GM23338 (cell line): ENCODE measurements at regions not wholly inside any gene's neighbourhood (a gene's known extent, or its start where the extent isn't known, plus 50 kb on each side); places are given as distances from the start of the nearest gene placed in this dataset.
A peak's percentile ranks its signal among the peaks of the same experiment; 100 is the strongest.

Experiments used
- ATAC-seq: fragments of 200-7000 bp; cut with Tn5 transposase; 3 replicates; pipeline ENCODE4 v1.9.1; 2020
- DNase-seq: peaks from one replicate; pipeline ENCODE4 v3.0.0-alpha.2; 2015; ENCODE audit warnings: low spot score
- H2AFZ ChIP-seq: fragments of 200-600 bp; sonication (generic); 2 replicates; pipeline ENCODE4 v1.8.0; 2016; ENCODE audit warnings: antibody characterized with exemption, mild to moderate bottlenecking, moderate library complexity
- H3F3A ChIP-seq: fragments of 200-600 bp; sonication (generic); replicated peaks from 2 replicates; pipeline ENCODE4 v1.8.0; 2017; ENCODE audit warnings: antibody characterized with exemption, mixed run types, low read depth
- H3K27ac ChIP-seq: fragments of 200-600 bp; sonication (generic); 2 replicates; pipeline ENCODE4 v1.6.1; 2016; ENCODE audit warnings: low read depth
- H3K27me3 ChIP-seq: fragments of 200-600 bp; sonication (generic); 2 replicates; pipeline ENCODE4 v1.8.0; 2016; ENCODE audit warnings: mild to moderate bottlenecking, mixed run types, moderate library complexity; ENCODE audit not compliant: insufficient read depth
- H3K36me3 ChIP-seq: fragments of 200-600 bp; sonication (generic); 2 replicates; pipeline ENCODE4 v1.8.0; 2016; ENCODE audit warnings: mild to moderate bottlenecking; ENCODE audit not compliant: insufficient read depth
- H3K4me1 ChIP-seq: fragments of 200-600 bp; sonication (generic); 2 replicates; pipeline ENCODE4 v1.8.0; 2016; ENCODE audit warnings: mild to moderate bottlenecking, moderate library complexity; ENCODE audit not compliant: insufficient read depth
- H3K4me2 ChIP-seq: fragments of 200-600 bp; sonication (generic); 2 replicates; pipeline ENCODE4 v1.7.1; 2017; ENCODE audit warnings: mixed run types
- H3K4me3 ChIP-seq: fragments of 200-600 bp; sonication (generic); 2 replicates; pipeline ENCODE4 v1.6.1; 2016; ENCODE audit warnings: mixed run types
- H3K79me2 ChIP-seq: fragments of 200-600 bp; sonication (generic); replicated peaks from 2 replicates; pipeline ENCODE4 v1.8.0; 2017; ENCODE audit warnings: mild to moderate bottlenecking; ENCODE audit not compliant: insufficient read depth
- H3K9me2 ChIP-seq: fragments of 200-600 bp; sonication (generic); 2 replicates; pipeline ENCODE4 v1.8.0; 2017; ENCODE audit not compliant: insufficient read depth
- H4K20me1 ChIP-seq: fragments of 200-600 bp; sonication (generic); replicated peaks from 2 replicates; pipeline ENCODE4 v1.8.0; 2017; ENCODE audit warnings: mild to moderate bottlenecking; ENCODE audit not compliant: insufficient read depth
- H3K27ac Mint-ChIP-seq: 2 replicates; pipeline ENCODE4 v1.8.0; 2020; ENCODE audit warnings: inconsistent platforms, mild to moderate bottlenecking, moderate library complexity, mixed read lengths
- H3K27me3 Mint-ChIP-seq: 3 replicates; pipeline ENCODE4 v1.8.0; 2022; ENCODE audit warnings: low read depth, mild to moderate bottlenecking, moderate library complexity, mixed read lengths, inconsistent platforms; ENCODE audit not compliant: insufficient read depth, poor library complexity
- H3K36me3 Mint-ChIP-seq: 3 replicates; pipeline ENCODE4 v1.8.0; 2021; ENCODE audit warnings: low read depth, mild to moderate bottlenecking, inconsistent platforms, moderate library complexity, mixed read lengths
- H3K4me1 Mint-ChIP-seq: 3 replicates; pipeline ENCODE4 v1.8.0; 2020; ENCODE audit warnings: mild to moderate bottlenecking, inconsistent platforms, mixed read lengths
- H3K4me3 Mint-ChIP-seq: 3 replicates; pipeline ENCODE4 v1.8.0; 2021; ENCODE audit warnings: moderate library complexity, mild to moderate bottlenecking, inconsistent platforms, mixed read lengths
- H3K9me3 Mint-ChIP-seq: 3 replicates; pipeline ENCODE4 v1.8.0; 2020; ENCODE audit warnings: moderate library complexity, mild to moderate bottlenecking, inconsistent platforms, mixed read lengths
- CREB1 ChIP-seq: fragments of 250-450 bp; sonication (Bioruptor Pico); IDR thresholded peaks from 2 replicates; pipeline ENCODE4 v1.5.0; 2020; ENCODE audit warnings: low read depth, mild to moderate bottlenecking, moderate library complexity
- CTCF ChIP-seq, 2 experiments: fragments of 200-600 bp in 1 of 2; sonication (generic) in 1 of 2; conservative IDR thresholded peaks; 2 replicates each; pipeline versions ENCODE4 v1.5.1 to v1.6.1; 2016 to 2017; ENCODE audit warnings: antibody characterized with exemption in 2 of 2, low read depth in 2 of 2, mild to moderate bottlenecking in 2 of 2, moderate library complexity in 1 of 2
- NANOG ChIP-seq: IDR thresholded peaks from 2 replicates; pipeline ENCODE4 v1.6.1; 2016; ENCODE audit warnings: antibody characterized with exemption, borderline replicate concordance
- REST ChIP-seq: IDR thresholded peaks from one replicate; pipeline ENCODE4 v1.6.1; 2018; ENCODE audit warnings: antibody characterized with exemption; ENCODE audit not compliant: unreplicated experiment
- STAT1 ChIP-seq: IDR thresholded peaks from one replicate; pipeline ENCODE4 v1.6.1; 2016; ENCODE audit warnings: antibody characterized with exemption; ENCODE audit not compliant: unreplicated experiment
- ZNF114 ChIP-seq: fragments of 250-450 bp; sonication (Bioruptor Pico); IDR thresholded peaks from 2 replicates; pipeline ENCODE4 v1.5.0; 2020; ENCODE audit warnings: mild to moderate bottlenecking, moderate library complexity
- ZNF331 ChIP-seq: fragments of 250-450 bp; sonication (Bioruptor Pico); IDR thresholded peaks from 2 replicates; pipeline ENCODE4 v1.5.0; 2020; ENCODE audit warnings: low read depth, mild to moderate bottlenecking, moderate library complexity

GRCh38 chr17:77461277-77462057 is 320.7 kb downstream of the SEC14L1 start:
- peak overlapping the region; percentile 25 for H3K27ac Mint-ChIP-seq

More at GRCh38 chr17:77461277-77462057, 320.7 kb downstream of the SEC14L1 start:
- TF ChIP-seq NANOG (no peak), ZNF114 (CRISPR knock-in tag) (no peak), CTCF (conservative IDR thresholded peaks at IDR 0.05; ENCODE audit: low read depth in 2 of 2) (no peak), STAT1 (no peak), CREB1 (CRISPR knock-in tag) (no peak), REST (no peak), ZNF331 (no peak)
- Mint-ChIP-seq H3K36me3 (peaks cover 13% of the 10 kb centered on the region; the same call in 2 of the 3 replicates), H3K4me1 (peaks cover 62% of the 10 kb centered on the region), H3K9me3 (no peaks in the 10 kb centered on the region; the same call in 2 of the 3 replicates), H3K4me3 (no peak overlapping the region), H3K27me3 (peaks cover 34% of the 10 kb centered on the region)
- Histone ChIP-seq H2AFZ (no peak overlapping the region), H3K9me2 (no peaks in the 10 kb centered on the region), H3K4me2 (no peak overlapping the region), H3K4me3 (no peak overlapping the region), H3K27me3 (no peaks in the 10 kb centered on the region), H3F3A (peaks cover 11% of the 10 kb centered on the region), H3K36me3 (no peaks in the 10 kb centered on the region), H3K27ac (peak overlapping the region; percentile 84; the same call in 1 of the 2 replicates), H4K20me1 (peaks cover 8% of the 10 kb centered on the region; the same call in 1 of the 2 replicates), H3K79me2 (peaks cover 79% of the 10 kb centered on the region), H3K4me1 (peaks cover 35% of the 10 kb centered on the region)
- ATAC-seq (no peak), DNase-seq (no peak)
